ENCODE measurements at regions not wholly inside any gene's neighbourhood (a gene's known extent, or its start where the extent isn't known, plus 50 kb on each side); places are given as distances from the start of the nearest gene placed in this dataset.
"Not testable (repeated sequence)": the region's sequence is repeated elsewhere in the genome, so short reads cannot be mapped to it uniquely, and the experiment has no call there.

DNA sequence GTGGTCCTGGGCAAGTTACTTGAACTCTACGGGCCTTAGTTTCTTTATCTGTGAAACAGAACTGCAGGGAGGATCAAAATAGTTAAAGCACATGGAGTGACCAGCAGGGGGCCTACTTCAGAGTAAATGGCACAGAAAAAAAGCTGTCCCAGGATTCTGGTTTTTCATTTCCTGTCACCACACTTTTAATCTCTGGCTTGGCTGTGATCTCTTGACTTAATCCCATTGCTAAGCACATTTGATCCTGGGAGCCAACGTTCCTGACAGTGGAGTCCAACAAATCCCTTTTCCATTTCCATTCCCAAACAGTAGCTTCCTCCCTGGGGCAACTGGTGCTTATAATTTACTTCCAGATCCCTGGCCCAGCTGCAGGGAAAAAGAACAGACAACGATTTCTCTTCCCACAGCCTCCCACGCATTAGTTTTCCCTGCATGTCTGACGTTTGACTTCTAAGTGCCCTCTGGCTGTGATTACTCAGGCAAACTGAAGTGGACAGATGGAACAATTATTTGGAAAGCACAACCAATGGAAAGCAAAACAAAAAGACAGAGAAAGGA, 136.5 kb upstream of the STK32A start:
- no peak for TF ChIP-seq POLR2A (IDR thresholded peaks at IDR 0.05)
- peak; percentile 41 to 63 (median 58) for TF ChIP-seq CTCF (IDR thresholded peaks at IDR 0.05)
- H3K4me3 ChIP-seq = no peak overlapping the region
- no peaks in the 10 kb centered on the region for H3K36me3 ChIP-seq (replicated peaks in 1 of 2)
- intact Hi-C loops (cut with DNase I) = loop anchor here in 1 of 2 donors (10.0 kb wide), 1 partner anchor 86 kb away; no protein-coding TSS in a partner anchor
- no peaks in the 10 kb centered on the region for H3K9me3 ChIP-seq (replicated peaks in 1 of 3)
- no peaks in the 10 kb centered on the region for H3K27me3 ChIP-seq
- DNase-seq = peak; percentile 27 to 81 (median 55)
- peak overlapping the region in 1 of 5 donors; percentile 44 for H3K27ac ChIP-seq
- WGBS, 4 donors = 17 to 22% (median 20%) methylated on average over 5 of the region's 5 CpGs
- peaks cover 0 to 11% of the 10 kb centered on the region in 2 donors for H3K4me1 ChIP-seq (replicated peaks in 1 of 2)

GRCh38 chr5:147101659-147102369, 133.0 kb upstream of the STK32A start:
- Histone ChIP-seq H3K9me3 (replicated peaks in 1 of 3) (no peaks in the 10 kb centered on the region), H3K4me3 (no peak overlapping the region), H3K4me1 (replicated peaks in 1 of 2) (peaks cover 0 to 11% of the 10 kb centered on the region in 2 donors), H3K27me3 (no peaks in the 10 kb centered on the region), H3K36me3 (replicated peaks in 1 of 2) (no peaks in the 10 kb centered on the region), H3K27ac (peak overlapping the region in 1 of 5 donors; percentile 14)
- WGBS, 4 donors = 62 to 72% (median 63%) methylated on average over 6 of the region's 6 CpGs
- intact Hi-C loops (cut with DNase I) = no loop called here
- DNase-seq = peak; percentile 33 to 75 (median 54)
- TF ChIP-seq CTCF (IDR thresholded peaks at IDR 0.05) (no peak), POLR2A (IDR thresholded peaks at IDR 0.05) (no peak)

DNA sequence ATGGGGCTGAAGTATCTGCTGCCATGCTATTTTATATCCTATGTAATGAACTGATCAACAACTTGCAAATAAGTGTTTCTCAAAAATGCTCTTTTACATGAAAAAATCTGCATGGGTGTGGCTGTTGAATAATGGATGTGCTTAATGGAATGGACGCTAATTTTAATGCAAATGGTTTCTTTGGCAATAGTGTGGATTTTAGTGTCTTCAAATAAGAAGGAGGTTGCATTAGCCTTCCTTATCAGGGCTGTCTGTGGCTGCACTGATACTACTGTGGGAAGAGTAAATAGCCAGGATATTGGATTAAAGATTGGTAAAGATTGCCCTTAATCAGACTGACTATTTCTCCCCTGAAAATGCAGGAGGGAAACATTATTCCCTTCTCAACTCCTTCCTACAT, 121.9 kb upstream of the STK32A start:
- H3K27ac ChIP-seq = no peak overlapping the region
- 67 to 89% (median 84%) methylated on average over 1 of the region's 1 CpG for WGBS, 4 donors

DNA sequence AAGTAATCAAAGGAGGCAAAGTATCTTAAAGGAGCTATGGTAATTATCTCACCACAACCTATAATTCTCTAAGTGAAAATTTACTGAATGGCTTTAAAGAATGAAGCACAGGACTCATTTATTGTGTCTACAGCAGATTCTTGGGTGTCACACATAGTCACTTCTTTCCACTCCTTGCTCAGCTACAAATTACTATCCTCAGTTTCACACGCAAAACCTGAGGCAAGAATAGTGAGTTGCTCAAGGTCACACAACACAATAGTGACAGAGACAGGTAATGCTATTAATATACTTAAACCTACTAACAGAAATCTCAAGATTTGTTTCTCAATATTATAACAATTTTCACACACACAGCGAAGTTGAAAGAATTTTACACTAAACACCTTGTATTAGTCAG, 120.9 kb upstream of the STK32A start:
- Histone ChIP-seq H3K9me3 (replicated peaks in 1 of 3) (no peaks in the 10 kb centered on the region), H3K4me1 (replicated peaks in 1 of 2) (no peaks in the 10 kb centered on the region), H3K27me3 (no peaks in the 10 kb centered on the region), H3K27ac (no peak overlapping the region), H3K4me3 (no peak overlapping the region), H3K36me3 (replicated peaks in 1 of 2) (no peaks in the 10 kb centered on the region)
- TF ChIP-seq POLR2A (IDR thresholded peaks at IDR 0.05) (no peak), CTCF (IDR thresholded peaks at IDR 0.05) (no peak)
- intact Hi-C loops (cut with DNase I) = no loop called here
- DNase-seq = no peak
- 87 to 92% (median 90%) methylated on average over 2 of the region's 2 CpGs for WGBS, 4 donors

More for the DNA sequence above, 121.9 kb upstream of the STK32A start:
- DNase-seq = no peak
- intact Hi-C loops (cut with DNase I) = no loop called here
- no peaks in the 10 kb centered on the region for H3K36me3 ChIP-seq (replicated peaks in 1 of 2)
- TF ChIP-seq CTCF (IDR thresholded peaks at IDR 0.05) (no peak), POLR2A (IDR thresholded peaks at IDR 0.05) (no peak)
- no peaks in the 10 kb centered on the region for H3K4me1 ChIP-seq (replicated peaks in 1 of 2)
- H3K4me3 ChIP-seq = no peak overlapping the region
- no peaks in the 10 kb centered on the region for H3K27me3 ChIP-seq
- H3K9me3 ChIP-seq (replicated peaks in 1 of 3) = no peaks in the 10 kb centered on the region

- H3K27ac ChIP-seq; intact Hi-C loops (cut with DNase I); DNase-seq; H3K4me1 ChIP-seq (replicated peaks in 1 of 2); H3K4me3 ChIP-seq; H3K9me3 ChIP-seq (replicated peaks in 1 of 3); H3K27me3 ChIP-seq; H3K36me3 ChIP-seq (replicated peaks in 1 of 2): not testable (repeated sequence)
These were observed 95.1 kb upstream of the STK32A start for GRCh38 chr5:147139759-147140158.
